ENCODE measurements at regions not wholly inside any gene's neighbourhood (a gene's known extent, or its start where the extent isn't known, plus 50 kb on each side); places are given as distances from the start of the nearest gene placed in this dataset.

DNA sequence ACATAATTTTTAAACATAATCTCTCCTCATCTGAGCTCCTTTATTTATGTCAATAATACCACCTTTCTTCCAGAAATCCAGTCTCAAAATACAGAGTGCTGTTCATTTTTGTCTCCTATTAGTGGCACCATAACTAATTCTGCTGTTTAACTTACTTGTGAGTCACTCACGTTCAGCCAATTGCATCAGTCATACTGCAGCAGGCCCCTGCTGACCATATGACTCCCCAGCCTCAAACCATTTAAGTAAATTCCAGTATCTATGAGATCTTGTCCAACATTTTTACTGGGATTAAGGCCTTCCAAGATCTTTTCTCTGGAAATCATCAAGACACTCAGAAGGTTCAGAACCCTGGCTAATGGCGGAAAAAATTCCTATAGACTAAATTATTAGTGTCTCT lies 982.2 kb upstream of the MAP3K7 start:
- DNase-seq, result no peak

DNA sequence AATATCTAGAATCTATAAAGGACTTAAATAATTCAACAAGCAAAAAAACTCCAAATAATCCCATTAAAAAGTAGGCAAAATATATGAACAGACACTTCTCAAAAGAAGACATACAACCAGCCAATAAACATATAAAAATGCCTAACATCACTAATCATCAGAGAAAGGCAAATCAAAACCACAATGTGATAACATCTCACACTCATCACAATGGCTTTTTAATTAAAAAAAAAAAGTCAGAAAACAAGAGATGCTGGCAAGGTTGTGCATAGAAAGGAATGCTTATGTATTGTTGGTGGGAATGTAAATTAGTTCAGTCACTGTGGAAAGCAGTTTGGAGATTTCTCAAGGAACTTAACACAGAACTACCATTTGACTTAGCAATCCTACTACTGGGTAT lies 979.6 kb upstream of the MAP3K7 start:
- DNase-seq, result no peak

DNA sequence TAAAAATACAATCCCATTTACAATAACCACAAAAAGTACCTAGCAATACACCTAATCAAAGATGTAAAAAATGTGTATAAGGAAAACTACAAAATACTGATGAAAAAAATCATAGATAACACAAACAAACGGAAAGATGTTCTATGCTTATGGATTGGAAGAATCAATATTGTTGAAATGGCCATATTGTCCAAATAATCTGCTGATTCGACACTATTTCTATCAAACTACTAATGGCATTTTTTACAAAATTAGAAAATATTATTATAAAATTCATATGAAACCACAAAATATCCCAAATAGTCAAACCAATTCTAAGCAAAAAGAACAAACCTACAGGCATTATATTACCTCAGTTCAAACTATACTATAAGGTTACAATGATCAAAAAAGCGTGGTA lies 978.3 kb upstream of the MAP3K7 start:
- DNase-seq, result no peak

DNA sequence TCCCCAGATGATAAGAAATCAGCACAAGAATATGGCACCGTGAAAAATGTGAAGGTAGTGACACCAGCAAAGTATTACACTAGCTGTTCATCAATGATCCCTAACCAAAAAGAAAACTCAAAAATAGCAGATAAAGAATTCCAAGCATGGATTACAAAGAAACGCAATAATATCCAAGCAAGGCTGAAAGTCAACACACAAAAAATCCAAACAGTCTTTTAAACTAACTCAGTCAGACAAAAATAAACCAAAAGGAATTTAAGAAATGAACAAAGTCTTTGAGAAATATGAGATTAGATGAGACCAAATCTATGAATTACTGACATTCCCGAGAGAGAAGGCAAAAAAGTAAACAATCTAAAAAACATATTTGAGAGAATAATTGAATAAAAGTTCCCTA lies 976.1 kb upstream of the MAP3K7 start:
- DNase-seq, result no peak

DNA sequence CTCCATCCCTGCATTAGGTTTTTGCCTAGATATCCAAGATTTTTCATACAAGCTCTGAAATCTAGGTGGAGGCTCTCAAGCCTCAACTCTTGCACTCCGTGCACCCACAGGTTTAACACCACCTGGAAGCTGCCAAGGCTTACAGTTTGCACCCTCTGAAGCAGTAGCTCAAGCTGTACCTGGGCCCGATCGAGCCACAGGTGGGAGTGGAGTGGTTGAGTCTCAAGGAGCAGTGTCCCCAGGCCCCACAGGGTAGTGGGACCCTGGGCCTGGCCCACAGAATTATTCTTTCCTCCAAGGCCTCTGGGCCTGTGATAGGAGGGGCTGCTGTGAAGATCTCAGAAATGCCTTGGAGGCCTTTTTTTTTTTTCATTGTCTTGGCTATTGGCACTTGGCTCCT lies 973.5 kb upstream of the MAP3K7 start:
- no peak for DNase-seq

DNA sequence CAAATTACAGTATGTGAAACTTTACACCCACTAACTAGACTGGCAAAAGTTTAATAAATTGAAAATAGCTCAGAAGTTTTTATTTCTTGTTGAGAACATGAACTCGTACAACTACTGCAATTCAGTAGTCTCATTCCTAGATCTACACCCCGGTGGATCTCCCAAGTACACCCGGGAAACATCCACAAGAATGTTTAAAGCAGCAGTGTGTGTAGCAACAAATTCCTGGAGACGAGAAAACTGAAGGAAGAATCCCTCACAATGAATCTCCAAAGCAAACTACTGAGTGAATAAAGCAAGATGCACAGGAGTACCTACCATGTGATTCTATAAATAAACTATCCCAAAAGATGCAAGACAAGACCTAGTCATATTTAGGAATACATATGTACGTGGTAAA lies 954.0 kb upstream of the MAP3K7 start:
- DNase-seq, result no peak

DNA sequence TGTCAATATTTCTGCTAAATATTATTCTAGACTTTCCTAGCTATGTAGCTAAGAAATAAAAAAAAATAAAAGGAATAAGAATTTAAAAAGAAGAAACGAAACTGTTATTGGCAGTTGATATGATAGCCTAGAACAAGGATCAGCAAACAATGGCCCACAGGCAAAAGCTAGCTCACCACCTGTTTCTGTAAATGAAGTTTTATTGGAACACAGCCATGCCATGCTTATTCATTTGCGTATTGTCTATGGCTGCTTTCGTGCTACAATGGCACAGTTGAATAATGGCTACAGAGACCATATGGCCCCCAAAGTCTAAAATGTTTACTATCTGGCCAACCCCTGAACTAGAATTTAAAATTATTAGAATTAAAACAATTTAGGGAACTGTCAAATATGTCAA lies 952.6 kb upstream of the MAP3K7 start:
- no peak for DNase-seq

DNA sequence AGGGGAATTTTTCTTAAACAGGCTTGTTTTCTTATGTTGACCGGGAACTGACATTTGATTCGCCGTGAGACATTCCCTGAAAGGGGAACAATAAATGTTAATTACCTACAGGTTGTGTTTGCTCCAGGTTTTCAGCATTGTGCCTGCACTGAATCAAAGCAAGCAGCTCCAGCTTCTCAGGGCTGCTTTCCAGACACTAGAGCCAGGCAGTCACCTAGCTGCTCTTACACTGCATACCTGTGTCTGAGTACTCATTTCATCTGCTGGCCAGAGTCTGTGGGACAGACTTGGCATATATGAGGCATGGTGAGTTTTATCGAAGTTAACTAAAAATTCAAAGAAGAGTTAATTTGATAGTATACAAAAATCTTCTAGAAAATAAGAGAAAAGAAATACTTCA lies 951.8 kb upstream of the MAP3K7 start:
- DNase-seq, result no peak

DNA sequence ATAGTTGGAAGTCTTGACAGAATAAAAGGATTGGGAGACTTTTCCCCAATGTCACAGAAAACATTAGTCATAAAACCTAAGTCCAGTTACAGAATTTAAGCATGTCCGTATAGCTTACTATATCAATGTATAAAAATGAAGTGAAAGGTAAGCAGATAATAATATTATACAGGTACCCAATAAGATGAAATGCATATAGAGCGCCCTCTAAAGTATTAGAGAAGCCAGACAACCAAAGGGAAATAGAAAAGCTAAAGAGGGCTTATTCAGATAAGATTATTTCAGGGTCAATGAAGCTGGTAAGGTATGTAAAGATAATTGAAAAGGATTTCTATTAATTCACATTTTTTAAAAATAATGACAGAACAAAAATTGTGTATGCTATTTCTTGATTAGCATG lies 947.7 kb upstream of the MAP3K7 start:
- no peak for DNase-seq

DNA sequence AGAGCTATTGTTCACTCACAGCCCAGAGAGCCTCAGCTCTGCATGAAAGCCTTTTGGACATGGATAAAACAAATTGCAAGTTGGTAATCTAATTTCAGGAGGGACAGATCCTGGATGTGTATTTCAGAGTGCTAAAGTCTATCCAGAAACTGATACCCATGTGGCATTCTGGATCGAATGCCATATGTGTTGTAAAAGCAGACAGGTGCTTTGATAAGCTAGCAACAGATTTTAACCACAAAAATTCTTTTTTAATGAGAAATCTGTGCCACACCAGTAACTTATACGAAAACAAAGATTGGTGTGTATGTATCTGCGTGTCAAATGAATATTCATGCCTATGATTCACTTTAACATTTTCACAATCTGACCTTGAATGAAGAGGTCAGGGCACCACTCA lies 936.6 kb upstream of the MAP3K7 start:
- DNase-seq, result no peak

DNA sequence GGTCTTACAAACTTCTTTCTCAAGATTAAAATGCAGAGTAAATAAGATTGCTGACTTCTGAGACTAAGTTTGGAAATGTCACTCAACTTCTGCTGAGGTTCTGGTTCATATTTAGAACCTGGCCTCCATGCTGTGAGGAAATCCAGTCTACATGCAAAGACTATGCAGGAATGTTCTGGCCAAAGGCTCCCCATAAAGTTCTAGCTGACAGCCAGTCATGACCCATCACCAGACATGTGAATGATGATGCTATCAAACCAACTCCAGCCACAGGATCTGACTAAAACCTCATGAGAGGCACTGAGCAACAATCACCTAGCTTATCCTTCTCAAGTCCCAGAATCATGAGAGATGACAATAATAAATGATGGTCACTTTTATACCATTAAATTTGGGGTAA lies 935.1 kb upstream of the MAP3K7 start:
- DNase-seq, result no peak

DNA sequence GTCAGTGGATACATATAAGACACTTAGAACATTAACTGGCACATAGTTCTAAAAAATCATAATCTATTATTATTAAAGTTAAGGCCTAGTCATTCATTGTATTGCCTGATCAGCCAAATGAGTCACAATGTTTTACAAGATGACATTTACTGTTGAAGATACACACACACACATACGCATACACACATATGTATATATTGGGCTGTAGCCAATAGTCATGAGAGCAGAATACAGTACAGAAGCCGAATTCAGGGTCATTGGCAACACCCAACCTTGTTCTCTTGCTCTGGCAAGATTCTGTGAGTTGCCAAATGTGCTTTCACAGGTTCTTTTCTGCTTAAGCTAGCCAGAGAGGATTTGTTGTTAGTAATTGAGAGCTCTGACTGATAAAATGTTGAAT lies 922.8 kb upstream of the MAP3K7 start:
- DNase-seq, result no peak

DNA sequence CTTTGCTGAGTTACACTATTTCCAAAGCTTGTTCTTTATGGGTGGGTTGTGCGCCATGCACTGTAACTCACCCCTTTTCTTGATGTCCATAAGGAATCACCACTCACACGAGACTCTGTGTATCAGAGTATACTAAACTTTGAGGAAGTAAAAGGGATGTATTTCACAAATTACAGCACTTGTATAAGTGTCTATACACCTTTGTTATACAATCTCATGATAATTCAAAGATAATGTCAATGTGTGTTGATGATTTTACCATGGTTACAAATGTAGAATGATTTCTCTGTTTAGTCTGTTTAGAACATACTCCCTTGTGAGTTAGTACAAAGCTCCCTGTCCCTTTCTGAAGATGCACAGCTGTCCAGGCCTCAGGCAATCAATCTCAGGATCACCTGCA lies 922.2 kb upstream of the MAP3K7 start:
- no peak for DNase-seq

DNA sequence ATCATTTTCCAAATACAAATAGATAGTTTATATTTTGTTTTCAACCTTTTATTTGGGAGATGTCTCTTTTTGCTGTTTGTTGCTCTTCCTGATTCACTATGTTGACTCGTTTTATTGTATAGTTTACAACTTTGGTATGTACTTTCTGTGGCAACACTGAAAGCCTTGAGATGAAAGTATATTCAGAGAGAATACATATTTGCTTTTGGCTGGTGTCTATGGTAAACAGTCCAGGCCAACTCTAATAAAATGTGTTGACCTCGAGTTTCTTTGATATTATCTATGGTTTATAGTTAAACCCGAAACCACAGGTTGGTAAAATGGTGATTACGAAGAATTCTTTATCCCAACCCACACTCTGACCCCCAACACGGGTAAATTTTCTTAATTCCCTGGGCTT lies 919.6 kb upstream of the MAP3K7 start:
- no peak for DNase-seq

DNA sequence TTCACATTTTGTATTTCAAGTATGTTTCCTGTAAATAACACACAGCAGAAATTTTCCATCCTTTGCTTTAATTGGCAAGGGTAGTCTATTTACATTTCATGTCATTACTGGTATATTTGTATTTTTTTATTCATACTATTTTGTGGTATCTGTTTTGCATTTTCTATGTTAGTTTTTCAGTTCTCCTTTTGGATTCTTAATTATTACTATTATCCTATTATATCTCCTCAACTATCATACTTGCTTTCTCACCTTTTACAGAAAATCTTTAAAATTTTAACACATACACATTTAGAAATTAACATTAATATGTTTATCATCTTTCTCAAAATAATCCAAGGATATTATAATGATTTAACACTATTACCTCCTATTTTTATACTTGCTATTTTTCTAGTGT lies 918.3 kb upstream of the MAP3K7 start:
- DNase-seq, result no peak

DNA sequence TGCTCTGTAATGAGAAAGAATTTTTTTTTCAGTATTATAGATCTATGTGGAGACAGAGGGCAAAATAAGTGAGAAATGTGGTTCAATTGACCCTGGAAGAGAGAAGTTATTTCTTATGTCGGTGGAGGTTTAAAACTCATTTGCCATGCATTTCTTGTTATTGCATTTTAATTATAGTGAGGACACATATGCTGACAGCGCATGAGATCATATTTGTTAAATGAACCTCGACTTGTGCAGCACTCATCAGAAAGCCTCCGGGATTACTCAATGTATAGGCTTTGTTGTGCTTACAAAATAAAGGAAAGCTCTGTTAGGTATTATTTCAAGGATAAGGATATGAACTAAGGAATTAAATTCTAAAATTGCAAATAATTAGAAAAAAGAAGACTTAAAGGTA lies 915.1 kb upstream of the MAP3K7 start:
- no peak for DNase-seq

DNA sequence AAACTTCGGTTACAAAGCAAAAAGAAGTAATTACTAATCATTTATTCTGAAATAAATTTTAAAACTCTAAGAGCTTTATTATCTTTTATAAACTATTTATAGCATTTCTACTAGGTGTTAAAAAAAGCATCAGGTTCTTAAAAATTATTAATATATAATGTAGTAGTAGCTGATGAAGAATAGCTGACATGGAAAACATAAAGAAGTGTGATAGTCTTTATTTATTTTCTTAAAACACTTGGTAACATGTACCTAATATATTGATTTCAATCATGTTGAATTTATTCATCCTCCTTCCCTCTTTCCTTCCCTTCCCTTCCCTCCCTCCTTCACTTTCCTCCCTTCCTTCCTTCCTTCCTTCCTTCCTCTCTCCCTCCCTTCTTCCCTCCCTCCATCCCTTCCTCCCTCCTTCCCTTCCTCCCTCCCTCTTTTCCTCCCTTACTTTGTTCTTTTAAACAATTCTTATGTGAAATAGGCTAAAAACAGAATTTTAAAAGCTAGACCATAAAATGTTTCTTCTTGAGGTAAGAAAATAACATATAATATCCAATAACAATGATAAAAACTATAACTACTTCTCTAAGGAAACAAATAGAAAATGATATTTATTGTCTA lies 913.9 kb upstream of the MAP3K7 start:
- no peak for DNase-seq

DNA sequence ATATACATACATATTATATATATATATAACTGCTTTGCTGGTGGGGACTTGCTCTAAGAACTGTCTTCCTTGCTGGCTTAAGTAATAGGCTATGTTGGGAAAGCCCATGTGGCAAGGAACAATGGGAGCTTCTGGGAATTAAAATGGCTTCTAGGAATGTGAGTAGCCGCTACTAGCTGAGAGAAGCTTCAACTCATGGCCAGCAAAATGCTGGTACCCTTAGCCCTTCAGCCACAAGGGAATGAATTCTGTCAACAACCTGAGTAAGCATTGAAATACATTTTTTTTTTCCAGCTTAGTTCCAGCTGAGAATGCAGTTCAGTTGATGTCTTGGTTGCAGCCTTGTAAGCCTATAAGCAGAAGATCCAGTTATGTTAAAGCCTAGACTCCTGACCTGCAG lies 911.7 kb upstream of the MAP3K7 start:
- DNase-seq, result no peak

DNA sequence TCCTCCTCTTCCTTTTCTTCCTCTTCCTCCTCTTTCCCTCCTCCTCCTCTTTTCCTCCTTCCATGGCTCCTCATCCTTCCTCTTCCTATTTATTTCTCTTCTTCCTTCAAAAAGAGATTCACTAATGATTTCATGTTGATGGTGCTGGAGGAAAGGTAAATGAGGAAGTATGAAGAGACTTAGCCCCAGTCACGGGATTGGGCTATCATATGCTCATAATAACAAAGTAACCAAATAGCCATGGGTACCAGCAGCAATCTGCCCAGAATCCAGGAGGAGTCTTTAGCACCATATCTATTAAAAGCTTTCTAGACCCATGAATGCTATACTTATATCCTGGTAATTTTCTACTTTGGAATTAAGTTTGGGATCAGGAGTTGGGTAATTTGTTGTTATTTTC lies 910.9 kb upstream of the MAP3K7 start:
- DNase-seq, result no peak

DNA sequence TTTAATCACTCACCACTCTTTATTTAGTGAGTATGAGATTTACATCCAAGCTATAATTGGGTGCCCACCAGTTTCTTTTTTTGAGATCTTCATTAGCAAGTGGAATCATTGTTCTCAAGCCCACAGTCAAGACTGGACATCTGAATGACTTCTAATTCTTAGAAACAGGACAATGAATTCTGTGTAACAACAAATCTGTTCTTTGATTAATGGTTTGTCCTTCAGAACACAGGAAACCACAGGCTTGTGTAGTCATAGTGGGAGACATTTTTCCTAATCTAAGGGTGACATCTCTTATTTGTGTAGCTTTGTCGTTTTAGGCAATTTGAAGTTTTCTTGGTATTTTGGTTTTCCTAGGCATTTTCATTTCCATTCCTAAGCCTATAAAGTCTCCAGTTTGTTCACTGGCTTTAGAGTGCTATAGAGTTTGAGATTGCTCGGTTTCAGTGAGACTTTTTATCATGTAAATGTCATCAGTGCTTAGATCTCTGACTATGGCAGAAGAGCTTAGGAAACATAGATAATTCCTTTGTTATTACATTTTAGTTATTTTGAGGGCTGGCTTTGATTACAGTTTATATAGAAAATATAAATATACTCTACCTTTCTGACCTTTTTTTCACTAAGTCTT lies 903.9 kb upstream of the MAP3K7 start:
- DNase-seq, result no peak

DNA sequence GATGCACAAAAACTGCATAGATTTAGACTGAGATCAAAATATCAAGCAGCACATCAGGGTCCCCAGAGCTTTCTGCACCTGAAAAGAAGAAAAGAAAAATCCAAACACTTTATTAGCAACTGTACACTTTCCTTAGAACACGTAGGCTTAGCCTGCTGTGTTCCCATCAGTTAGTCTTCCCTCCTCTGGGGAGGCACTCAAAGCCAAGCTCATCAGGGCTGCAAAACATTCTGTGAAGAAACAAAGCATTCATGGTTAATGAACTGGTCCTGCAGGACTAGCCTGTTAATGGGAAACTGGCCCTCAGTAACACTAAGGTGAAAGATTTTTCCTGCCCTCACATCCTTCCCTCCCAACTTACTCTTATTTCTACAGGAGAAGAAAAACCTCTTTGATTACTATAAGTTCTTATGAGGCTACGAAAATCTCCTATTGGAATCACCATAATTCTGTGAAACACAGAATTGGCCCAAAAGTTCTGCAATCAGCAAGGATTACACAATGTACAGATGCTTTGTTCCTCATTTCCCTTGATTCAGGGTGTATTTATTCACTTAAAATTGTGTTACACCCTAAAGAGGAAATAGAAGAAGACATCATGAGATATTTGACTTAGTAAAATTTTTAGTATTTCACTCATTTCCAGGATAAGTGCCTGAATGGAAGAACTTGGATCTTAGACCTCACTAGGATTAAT lies 901.0 kb upstream of the MAP3K7 start:
- DNase-seq, result no peak

DNA sequence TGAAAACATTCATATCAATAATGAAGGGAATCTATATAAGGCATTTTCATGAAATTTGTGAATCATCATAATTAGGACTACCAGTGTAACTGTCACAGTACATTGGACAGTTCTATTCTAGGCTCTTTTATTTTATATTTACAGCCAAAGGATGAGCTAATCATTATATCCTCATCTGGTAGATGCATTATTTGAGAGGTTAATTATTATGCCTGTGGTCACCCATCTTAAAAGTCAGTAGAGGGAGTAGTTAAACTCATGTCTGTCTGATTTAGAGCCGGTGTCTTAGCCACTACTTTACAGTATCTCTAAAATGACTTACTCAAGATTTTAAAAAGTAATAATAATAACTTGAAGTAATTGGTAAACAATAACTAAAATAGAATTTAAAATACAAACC lies 899.3 kb upstream of the MAP3K7 start:
- no peak for DNase-seq

DNA sequence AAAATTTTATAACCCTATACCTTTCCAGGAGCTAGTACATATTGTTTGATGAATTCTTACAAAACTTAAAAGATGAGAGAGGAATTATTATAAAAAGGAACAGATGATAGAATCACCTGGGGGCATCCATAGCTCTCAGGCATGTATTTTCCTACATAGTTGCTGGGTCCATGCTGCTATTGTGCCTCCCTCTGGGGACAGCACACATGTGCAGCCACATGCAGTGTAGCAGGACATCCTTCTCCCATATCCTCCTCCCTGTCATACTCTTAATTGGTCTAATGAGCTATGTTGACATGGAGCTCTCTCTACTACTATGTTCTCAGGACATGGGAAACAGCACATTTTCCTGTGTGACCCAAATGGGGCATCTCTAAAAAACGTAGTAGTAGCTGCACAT lies 898.2 kb upstream of the MAP3K7 start:
- no peak for DNase-seq

DNA sequence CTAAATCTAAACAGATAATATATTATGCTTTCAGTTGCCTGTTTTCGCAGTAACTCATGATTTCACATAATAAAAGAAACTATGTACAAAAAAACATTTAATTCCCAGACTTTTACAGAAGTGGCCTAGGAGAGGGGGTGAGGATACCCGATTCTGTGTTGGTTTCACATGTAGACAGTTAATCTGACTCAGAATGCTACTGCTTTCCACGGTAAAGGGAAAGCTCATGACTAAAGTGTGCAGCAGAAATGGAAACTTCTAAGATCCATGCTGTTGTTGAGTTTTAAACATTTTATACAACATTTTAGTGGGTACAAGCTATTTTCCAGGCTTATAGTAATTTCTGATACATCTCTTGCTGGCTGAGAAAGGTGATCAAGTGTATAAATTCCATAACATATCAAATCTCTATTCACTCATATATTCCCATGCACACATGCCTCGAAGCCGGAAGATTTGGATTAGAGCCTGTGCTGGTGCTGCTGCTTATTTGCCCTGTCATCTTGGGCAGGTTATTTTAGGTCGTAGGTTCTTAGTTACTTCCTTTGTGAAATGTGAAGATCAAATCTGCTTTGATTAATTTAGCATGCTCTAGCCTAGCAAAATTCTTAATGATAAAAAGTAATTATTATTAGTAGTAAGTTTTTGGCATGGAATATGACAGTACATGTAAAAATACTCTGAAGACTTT lies 896.7 kb upstream of the MAP3K7 start:
- DNase-seq, result no peak

All from DMS153 (cell line).